OCI-LY1 (cell line): ENCODE measurements at regions not wholly inside any gene's neighbourhood (a gene's known extent, or its start where the extent isn't known, plus 50 kb on each side); places are given as distances from the start of the nearest gene placed in this dataset.

Source experiments
- H2AFZ ChIP-seq: fragments of 200-600 bp; sonication (generic), shearing (Covaris generic); 2 replicates; pipeline ENCODE4 v1.6.0; 2014; ENCODE audit warnings: antibody characterized with exemption, mild to moderate bottlenecking, low read length
- H3F3A ChIP-seq: fragments of 200-600 bp; sonication (generic), shearing (Covaris generic); 2 replicates; pipeline ENCODE4 v1.6.0; 2014; ENCODE audit warnings: mild to moderate bottlenecking, antibody characterized with exemption, low read length, moderate library complexity; ENCODE audit not compliant: insufficient read depth
- H3K27ac ChIP-seq: fragments of 200-600 bp; sonication (generic); 2 replicates; pipeline ENCODE4 v1.5.1; 2014; ENCODE audit warnings: low read length, mixed run types, mild to moderate bottlenecking, low read depth; ENCODE audit not compliant: poor library complexity, severe bottlenecking
- H3K27me3 ChIP-seq: fragments of 200-600 bp; sonication (generic); 2 replicates; pipeline ENCODE4 v1.6.0; 2014; ENCODE audit warnings: antibody characterized with exemption, mild to moderate bottlenecking, low read length, moderate library complexity; ENCODE audit not compliant: insufficient read depth
- H3K36me3 ChIP-seq: fragments of 200-600 bp; sonication (generic); 2 replicates; pipeline ENCODE4 v1.6.1; 2014; ENCODE audit warnings: mild to moderate bottlenecking, antibody characterized with exemption, low read length, moderate library complexity, mixed read lengths; ENCODE audit not compliant: insufficient read depth
- H3K4me1 ChIP-seq: fragments of 200-600 bp; sonication (generic); 2 replicates; pipeline ENCODE4 v1.5.1; 2014; ENCODE audit warnings: mild to moderate bottlenecking, low read length, moderate library complexity; ENCODE audit not compliant: insufficient read depth, severe bottlenecking
- H3K4me2 ChIP-seq: fragments of 200-600 bp; sonication (generic), shearing (Covaris generic); 2 replicates; pipeline ENCODE4 v1.6.1; 2014; ENCODE audit warnings: low read length
- H3K4me3 ChIP-seq: fragments of 200-600 bp; sonication (generic); 2 replicates; pipeline ENCODE4 v1.5.1; 2014; ENCODE audit warnings: low read length, low read depth, mild to moderate bottlenecking, mixed read lengths; ENCODE audit not compliant: poor library complexity, severe bottlenecking
- H3K79me2 ChIP-seq: fragments of 200-600 bp; shearing (Covaris generic); 2 replicates; pipeline ENCODE4 v1.6.1; 2016; ENCODE audit warnings: mixed run types, low read length, mixed read lengths; ENCODE audit not compliant: insufficient read depth
- H3K9ac ChIP-seq: fragments of 200-600 bp; sonication (generic), shearing (Covaris generic); 2 replicates; pipeline ENCODE4 v1.6.1; 2014; ENCODE audit warnings: mild to moderate bottlenecking, low read length, mixed read lengths
- H3K9me2 ChIP-seq: fragments of 200-600 bp; sonication (generic), shearing (Covaris generic); 2 replicates; pipeline ENCODE4 v1.6.1; 2014; ENCODE audit warnings: low read depth, mild to moderate bottlenecking, low read length, mixed read lengths
- H3K9me3 ChIP-seq: fragments of 200-600 bp; shearing (Covaris generic); 2 replicates; pipeline ENCODE4 v1.6.1; 2014; ENCODE audit warnings: low read length, mixed read lengths
- H4K20me1 ChIP-seq: fragments of 200-600 bp; sonication (generic), shearing (Covaris generic); 2 replicates; pipeline ENCODE4 v1.6.0; 2016; ENCODE audit warnings: mild to moderate bottlenecking, low read length; ENCODE audit not compliant: insufficient read depth
- EZH2 ChIP-seq: fragments of 200-600 bp; sonication (generic), shearing (Covaris generic); IDR thresholded peaks from 2 replicates; pipeline ENCODE4 v1.8.0; 2017; ENCODE audit warnings: borderline replicate concordance, mixed run types, mild to moderate bottlenecking, antibody characterized with exemption, low read length, moderate library complexity, mixed read lengths
- TF ChIP-seq, protein P1 (sequence below): fragments of 200-600 bp; sonication (generic), shearing (Covaris generic); IDR thresholded peaks from 2 replicates; pipeline ENCODE4 v1.5.1; 2017; ENCODE audit warnings: mild to moderate bottlenecking, antibody characterized with exemption, low read length, moderate library complexity, mixed read lengths

DNA sequence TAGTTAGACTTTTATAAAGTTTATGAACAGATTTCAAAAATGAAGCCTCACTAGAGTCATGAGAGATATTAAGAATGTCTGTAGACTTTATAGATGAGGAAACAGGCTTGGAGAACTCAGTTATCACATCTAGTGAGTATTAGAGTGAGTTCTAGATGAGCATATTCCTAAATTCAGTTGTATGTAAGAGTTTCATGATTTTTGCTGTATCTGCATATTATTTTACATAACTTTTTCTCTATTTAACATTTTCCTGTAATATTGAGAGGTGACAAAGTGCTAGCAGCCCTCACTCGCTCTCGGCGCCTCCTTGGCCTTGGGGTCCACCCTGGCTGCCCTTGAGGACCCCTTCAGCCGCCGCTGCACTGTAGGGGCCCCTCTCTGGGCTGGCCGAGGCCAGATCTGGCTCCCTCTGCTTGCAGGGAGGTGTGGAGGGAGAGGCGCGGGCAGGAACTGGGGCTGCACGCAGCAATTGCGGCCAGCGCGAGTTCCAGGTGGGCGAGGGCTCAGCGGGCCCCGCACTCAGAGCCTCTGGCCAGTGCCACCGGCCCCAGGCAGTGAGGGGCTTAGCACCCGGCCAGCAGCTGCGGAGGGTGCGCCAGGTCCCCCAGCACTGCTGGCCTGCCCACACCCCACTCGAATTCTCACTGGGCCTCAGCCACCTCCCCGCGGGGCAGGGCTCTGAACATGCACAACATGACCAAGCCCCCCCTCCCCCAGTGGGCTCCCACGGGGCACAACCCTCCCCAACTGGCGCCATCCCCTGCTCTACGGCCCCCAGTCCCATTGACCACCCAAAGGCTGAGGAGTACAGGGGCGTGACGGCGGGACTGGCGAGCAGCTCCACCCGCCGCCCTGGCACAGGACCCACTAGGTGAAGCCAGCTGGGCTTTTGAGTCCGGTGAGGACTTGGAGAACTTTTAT is 182.1 kb downstream of the TLE1 start:
- Histone ChIP-seq H3K27me3 (no peaks in the 10 kb centered on the region; the same call in 1 of the 2 replicates), H2AFZ (no peak overlapping the region), H3K4me3 (no peak overlapping the region), H3K79me2 (no peaks in the 10 kb centered on the region), H3K9me3 (no peaks in the 10 kb centered on the region), H3K4me1 (no peaks in the 10 kb centered on the region), H3K36me3 (no peaks in the 10 kb centered on the region), H3K27ac (no peak overlapping the region), H3F3A (no peaks in the 10 kb centered on the region), H3K4me2 (no peak overlapping the region), H4K20me1 (no peaks in the 10 kb centered on the region), H3K9ac (no peak overlapping the region), H3K9me2 (no peaks in the 10 kb centered on the region)
- TF ChIP-seq EZH2 = no peak
- TF ChIP-seq, protein P1, sequence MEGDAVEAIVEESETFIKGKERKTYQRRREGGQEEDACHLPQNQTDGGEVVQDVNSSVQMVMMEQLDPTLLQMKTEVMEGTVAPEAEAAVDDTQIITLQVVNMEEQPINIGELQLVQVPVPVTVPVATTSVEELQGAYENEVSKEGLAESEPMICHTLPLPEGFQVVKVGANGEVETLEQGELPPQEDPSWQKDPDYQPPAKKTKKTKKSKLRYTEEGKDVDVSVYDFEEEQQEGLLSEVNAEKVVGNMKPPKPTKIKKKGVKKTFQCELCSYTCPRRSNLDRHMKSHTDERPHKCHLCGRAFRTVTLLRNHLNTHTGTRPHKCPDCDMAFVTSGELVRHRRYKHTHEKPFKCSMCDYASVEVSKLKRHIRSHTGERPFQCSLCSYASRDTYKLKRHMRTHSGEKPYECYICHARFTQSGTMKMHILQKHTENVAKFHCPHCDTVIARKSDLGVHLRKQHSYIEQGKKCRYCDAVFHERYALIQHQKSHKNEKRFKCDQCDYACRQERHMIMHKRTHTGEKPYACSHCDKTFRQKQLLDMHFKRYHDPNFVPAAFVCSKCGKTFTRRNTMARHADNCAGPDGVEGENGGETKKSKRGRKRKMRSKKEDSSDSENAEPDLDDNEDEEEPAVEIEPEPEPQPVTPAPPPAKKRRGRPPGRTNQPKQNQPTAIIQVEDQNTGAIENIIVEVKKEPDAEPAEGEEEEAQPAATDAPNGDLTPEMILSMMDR = no peak

- no peaks in the 10 kb centered on the region for H3F3A ChIP-seq
- TF ChIP-seq, protein P1 = no peak
- no peak for TF ChIP-seq EZH2
- no peaks in the 10 kb centered on the region for H3K27me3 ChIP-seq
- no peak overlapping the region for H3K4me2 ChIP-seq
- no peak overlapping the region for H3K9ac ChIP-seq
- no peaks in the 10 kb centered on the region for H4K20me1 ChIP-seq
- H3K4me1 ChIP-seq = no peaks in the 10 kb centered on the region
- H3K27ac ChIP-seq = no peak overlapping the region
- H2AFZ ChIP-seq = no peak overlapping the region
- H3K9me3 ChIP-seq = no peaks in the 10 kb centered on the region
- H3K79me2 ChIP-seq = no peaks in the 10 kb centered on the region
- no peak overlapping the region for H3K4me3 ChIP-seq
- no peaks in the 10 kb centered on the region for H3K36me3 ChIP-seq
- no peaks in the 10 kb centered on the region for H3K9me2 ChIP-seq
Observed at GRCh38 chr9:81499594-81499993, 189.8 kb downstream of the TLE1 start.

- Histone ChIP-seq H3K4me1 (no peaks in the 10 kb centered on the region), H4K20me1 (no peaks in the 10 kb centered on the region), H3K9me3 (no peaks in the 10 kb centered on the region), H3K36me3 (no peaks in the 10 kb centered on the region), H3F3A (no peaks in the 10 kb centered on the region), H3K4me2 (no peak overlapping the region), H2AFZ (no peak overlapping the region), H3K9ac (no peak overlapping the region), H3K4me3 (no peak overlapping the region), H3K9me2 (no peaks in the 10 kb centered on the region), H3K27me3 (no peaks in the 10 kb centered on the region), H3K27ac (no peak overlapping the region), H3K79me2 (no peaks in the 10 kb centered on the region)
- TF ChIP-seq, protein P1 = no peak
- no peak for TF ChIP-seq EZH2
Observed at GRCh38 chr9:81499021-81499454, 190.3 kb downstream of the TLE1 start.
